ENCODE measurements at regions not wholly inside any gene's neighbourhood (a gene's known extent, or its start where the extent isn't known, plus 50 kb on each side); places are given as distances from the start of the nearest gene placed in this dataset.

GRCh38 chr5:101829255-101829654 is 466.8 kb downstream of the SLCO4C1 start:
- no peak for TF ChIP-seq RXRA (IDR thresholded peaks at IDR 0.05)
- TF ChIP-seq CTCF (IDR thresholded peaks at IDR 0.05; ENCODE audit: low read depth, low read length, missing input control) = no peak
- no peak for TF ChIP-seq MAX (IDR thresholded peaks at IDR 0.05)
- TF ChIP-seq REST (IDR thresholded peaks at IDR 0.05) = no peak
- TF ChIP-seq RAD21 (IDR thresholded peaks at IDR 0.05) = no peak

Measured in liver (tissue), 3 donors.